ENCODE measurements at regions not wholly inside any gene's neighbourhood (a gene's known extent, or its start where the extent isn't known, plus 50 kb on each side); places are given as distances from the start of the nearest gene placed in this dataset.

DNA sequence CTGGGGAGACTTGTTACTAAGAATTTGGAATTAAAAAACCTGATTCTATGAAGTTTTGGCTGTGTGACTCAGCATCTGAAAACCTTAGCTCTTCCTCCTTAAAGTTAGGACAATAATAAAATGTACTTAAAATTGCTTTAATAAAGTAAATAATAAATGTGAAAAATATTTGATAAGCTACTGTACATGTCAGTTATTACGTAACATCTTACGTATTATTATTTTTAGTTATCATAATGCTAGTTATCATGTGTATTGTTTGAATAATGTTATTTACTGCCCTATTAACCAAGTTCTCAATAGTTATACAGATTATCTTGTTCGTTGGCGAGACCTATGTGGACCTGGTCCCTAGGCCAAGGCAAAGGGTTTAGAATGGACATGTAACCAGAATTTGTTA, 449.2 kb upstream of the ADGRL3 start:
- no peak for DNase-seq (ENCODE audit: low read depth)

DNA sequence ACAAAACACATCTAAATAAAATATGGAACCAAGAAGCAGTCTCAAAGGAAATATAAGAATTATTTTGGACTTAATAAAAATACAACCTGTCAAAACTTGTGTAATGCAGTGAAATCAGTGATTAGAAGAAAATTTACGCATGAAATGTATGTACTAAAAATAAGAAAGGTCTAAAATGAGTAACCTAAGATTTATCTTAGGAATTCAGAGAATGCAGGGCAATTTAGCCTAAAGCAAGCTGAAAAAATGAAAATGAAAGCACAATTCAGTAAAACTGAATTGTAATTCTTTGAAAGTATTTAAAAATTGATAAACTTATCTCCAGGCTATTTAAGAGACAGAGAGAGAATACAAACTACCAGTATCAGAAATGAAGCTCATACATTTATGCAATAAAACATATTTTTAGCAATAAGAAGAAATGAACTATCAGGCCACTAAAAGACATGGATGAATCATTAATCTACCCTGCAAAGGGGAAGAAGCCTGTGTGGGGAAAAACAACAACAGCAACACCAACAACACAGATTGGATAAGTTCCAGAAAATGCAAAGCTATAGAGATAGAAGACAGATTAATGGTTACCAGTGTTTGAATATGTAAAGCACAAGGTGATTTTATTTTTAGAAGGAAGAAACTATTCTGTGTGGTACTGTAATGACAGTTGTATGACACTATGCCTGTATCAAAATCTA, 442.0 kb upstream of the ADGRL3 start:
- DNase-seq (ENCODE audit: low read depth), result no peak

DNA sequence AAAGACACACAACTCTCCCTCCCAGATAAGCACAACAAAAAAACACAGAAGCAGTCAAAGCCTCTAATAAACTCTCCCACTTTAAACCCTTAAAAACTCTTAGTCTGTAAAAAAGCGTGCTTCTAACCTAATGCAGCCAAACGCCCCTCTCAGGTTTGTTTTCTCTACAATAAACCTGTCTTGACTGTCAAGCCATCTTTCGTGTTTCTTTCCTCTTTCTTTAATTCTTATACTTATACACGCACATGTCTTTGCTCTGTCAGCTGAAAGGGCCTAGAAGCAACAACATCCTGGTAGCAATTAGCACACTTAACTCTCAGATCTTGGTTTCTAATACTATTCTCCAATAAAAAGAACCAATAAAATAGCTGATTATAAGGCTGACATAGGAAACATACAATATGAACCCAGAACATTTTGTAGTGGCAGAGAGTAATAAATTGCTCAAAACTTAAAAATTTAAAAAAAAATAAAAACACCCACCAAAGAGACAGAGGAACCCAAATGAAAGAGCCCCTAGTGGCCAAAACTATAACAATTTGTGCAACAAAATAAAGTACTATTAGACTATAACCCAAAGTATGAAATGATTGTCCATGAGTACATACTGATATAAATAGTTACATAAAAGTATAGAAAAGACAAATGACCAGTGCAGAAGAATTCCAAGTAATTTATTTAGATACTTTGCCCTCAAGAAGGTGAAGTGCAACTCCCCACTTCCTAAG, 440.4 kb upstream of the ADGRL3 start:
- DNase-seq (ENCODE audit: low read depth), result no peak

DNA sequence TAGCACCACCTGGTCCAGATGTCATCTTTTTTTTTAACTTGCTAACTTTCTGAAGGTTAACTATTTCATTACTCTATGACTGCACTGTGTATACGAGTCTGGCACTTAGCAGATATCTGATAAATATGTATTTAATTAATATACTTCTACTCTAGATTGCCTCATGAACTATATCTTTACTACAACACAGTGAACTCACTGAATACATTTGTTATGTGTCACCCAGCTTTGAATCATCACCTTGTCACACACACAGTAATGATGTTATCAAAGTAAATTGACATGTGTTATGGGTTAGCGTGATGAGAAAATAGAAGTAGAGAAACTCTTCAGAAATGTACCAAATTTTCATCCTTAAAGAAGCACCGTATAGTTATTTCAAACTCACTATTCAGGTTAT, 419.3 kb upstream of the ADGRL3 start:
- no peak for DNase-seq (ENCODE audit: low read depth)

DNA sequence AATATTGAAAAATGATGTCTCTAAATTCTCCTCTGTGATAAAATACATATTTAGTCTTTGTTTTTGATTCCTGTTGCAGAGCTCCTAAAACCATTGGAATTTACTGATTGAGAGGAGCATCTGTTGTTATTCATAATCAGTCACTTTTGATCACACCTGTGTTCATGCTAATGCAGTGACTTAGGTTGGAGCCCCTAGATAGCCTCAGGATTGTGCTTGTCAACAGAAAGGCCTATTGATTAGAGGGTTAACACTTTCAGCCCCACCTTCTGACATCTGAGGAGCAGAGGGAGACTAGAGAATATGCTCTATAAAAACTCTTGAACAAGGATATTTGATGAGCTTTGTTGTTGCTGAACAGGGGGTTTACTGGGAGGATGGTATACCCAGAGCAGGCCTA, 409.5 kb upstream of the ADGRL3 start:
- DNase-seq (ENCODE audit: low read depth), result no peak

DNA sequence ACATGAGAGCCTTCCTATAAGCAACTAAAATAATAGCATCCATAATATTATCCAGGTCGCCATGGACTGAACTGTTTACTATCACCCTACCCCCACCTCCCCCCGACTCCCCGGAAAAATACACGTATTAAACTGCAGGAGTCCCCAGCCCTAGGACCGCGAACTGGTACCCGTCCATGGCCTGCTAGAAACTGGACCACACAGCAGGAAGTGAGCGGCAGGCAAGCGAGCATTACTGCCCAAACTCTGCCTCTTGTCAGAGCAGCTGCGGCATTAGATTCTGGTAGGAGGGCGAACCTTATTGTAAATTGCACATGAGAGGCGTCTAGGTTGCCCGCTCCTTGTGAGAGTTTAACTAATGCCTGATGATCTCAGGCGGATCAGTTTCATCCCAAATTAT, 405.8 kb upstream of the ADGRL3 start:
- DNase-seq (ENCODE audit: low read depth), result no peak

DNA sequence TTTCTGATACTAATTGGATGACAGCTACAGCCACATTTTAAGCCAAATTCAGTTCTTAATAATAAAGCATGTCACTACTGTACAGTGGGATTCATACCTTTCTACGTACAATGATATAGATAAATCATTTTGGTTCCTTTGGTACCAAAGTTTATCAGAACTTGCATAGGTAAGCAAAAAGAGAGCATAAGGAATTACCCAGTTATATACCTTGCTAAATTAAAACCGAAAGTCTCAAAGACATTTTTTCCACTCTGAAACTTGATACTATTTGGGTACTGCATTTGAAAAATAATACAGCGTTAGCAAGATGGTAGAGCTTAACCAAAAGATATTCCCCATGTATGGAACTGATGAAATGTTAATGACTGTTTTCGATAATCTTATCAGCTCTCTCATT, 400.9 kb upstream of the ADGRL3 start:
- DNase-seq (ENCODE audit: low read depth), result no peak

DNA sequence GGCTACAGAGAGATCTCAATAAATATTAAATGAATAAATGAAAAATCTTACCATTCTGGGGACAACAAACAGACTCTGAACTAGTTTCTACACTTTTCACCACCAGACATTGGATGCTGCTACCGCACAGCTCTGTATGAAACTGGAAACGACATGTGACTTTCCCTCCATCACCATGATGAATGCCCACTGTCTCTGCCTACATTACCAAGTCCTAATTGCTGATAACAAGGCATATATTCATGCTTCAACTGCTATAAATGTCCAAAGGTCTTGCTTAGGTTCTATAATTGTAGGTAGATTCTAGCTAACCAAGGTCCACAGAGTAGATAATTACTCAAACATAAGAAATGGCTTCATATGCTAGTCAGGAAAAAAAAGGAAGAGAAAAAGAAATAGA, 399.4 kb upstream of the ADGRL3 start:
- no peak for DNase-seq (ENCODE audit: low read depth)

DNA sequence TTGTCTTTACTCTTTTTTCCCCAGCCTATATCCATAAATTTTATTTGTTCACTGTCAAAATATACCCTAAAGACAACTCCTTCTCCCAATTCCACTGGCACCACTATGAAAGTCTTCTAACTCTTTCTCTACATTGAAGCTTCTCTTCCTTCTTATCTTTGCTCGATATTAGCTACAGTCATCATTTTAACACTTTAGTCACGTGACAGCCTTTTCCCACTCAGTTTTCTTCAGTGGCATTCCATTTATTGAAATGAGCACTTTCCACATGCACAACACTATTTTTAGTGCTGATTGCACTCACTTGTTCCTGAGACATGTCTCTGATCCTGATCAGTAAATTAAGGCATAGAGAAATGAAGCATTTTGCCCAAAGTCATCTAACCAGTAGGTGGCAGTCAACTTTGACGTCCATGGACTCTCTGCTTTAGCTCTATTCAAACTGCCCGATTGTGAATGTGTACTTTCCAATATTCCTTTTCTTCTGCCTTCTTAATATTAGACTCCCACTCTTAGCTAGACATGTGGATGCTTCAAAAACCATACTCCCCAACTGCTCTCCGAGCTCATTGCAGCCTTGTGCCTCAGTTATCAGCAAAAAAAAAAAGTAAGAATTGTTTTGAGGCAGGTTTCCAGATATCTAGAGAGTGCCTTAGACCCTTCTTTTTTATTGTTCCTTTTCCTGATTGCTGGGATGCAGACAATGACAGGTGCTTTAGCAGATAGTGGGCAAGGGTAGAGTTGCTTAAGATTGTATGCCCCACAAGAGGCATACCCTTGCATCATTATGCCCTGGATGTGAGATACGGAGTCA, 394.4 kb upstream of the ADGRL3 start:
- no peak for DNase-seq (ENCODE audit: low read depth)

DNA sequence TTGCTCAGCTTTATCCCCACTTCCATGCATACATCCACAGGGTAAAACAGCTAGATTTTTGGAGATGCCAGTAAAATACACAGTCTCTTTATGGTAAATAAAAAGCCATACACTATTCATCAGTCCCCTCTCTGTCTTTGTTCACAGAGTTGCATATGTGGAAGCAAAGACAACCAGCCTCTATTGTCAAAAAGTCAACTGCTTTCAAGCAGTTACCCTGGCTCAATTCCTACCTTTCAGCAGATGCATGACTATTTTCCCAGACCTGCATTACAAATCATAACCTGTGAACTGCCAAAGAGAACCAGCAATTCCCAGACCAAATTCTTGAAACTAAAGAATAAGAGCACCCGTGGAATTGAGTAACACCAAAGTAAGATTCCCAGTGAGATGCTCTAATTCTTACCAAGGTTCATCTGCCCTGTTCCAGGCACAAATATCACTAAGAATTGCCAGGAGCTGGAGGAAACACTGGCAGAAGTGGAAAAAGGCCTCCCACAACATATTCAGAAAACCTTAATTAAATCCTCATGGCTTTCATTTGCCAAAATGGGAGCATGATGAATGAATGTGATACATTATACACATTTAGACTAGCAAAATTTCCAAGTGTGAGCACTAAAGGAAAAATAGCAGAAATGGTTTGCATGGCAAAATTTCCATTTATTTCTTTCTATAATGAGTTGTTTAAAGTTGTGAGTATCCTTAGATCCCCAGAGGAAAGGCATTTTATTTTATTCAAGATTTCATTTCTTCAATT, 391.2 kb upstream of the ADGRL3 start:
- DNase-seq (ENCODE audit: low read depth), result no peak

DNA sequence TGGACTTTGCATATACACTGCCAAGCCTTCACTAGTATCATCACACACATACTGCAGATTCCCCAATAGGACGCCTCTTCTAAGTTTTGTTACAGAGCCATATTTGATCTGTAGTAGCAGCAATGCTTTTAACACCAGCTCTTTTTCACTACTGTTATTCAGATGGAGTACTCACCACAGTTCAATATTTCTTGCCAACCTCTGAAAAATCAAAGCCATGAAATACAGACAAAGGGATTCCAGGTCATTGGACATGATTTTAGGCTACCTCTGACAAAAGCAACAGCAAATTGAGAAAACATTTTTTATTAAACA, 390.7 kb upstream of the ADGRL3 start:
- DNase-seq (ENCODE audit: low read depth), result no peak

DNA sequence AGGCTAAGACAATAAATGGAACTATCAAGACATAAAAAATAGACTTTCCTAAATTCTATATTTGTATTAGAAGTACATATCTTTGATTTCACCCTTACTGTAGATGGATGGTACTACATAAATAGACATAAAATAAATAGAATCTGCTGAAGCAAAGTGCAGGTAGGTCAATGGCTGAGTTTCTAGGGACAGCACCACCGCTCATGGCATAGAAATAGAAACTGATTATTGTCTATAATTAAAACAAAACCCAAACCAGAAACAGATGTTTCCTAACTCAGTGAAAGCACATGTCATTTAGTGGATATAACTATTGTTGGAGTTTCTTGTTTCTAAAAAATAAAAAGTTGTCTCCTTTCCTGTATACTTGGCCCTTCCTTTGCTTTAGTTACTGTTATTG, 387.3 kb upstream of the ADGRL3 start:
- DNase-seq (ENCODE audit: low read depth), result no peak

DNA sequence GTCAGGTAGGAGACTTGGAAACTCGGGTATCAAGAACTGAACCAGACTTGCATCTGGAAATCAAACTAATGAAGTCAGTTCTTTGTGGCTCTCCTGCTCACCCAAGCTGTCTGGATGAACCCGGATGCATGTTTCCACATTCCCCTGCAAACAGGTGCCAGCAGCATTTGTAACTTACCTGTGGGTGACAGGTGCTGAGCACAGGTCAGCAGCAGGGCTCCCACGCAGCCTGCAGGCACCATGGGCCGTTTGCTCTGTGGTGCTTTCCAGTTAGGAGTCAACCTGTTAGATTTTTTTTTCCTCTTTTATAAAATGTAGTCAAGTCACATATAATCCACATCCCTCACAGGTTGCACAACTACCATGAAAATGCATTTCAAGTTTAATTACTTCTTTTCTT, 385.6 kb upstream of the ADGRL3 start:
- DNase-seq (ENCODE audit: low read depth), result no peak

DNA sequence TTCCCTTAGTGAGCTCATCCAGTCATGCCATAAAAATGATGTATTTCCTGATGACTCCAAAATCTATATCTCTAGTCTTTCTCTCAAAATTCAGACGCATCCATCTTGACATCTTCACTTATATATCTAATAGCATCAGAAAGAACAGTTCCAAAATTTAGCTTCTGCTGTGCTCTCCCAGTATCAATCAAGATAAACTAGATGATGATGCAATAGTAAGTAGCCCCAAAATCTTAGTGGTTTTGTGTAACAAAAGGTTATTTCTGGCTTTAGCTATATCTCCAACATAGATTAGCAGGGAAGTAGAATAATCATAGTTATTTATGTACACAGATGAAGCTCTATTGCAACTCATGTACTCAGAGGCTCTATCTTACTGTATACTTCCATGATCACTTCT, 382.5 kb upstream of the ADGRL3 start:
- DNase-seq (ENCODE audit: low read depth), result no peak

DNA sequence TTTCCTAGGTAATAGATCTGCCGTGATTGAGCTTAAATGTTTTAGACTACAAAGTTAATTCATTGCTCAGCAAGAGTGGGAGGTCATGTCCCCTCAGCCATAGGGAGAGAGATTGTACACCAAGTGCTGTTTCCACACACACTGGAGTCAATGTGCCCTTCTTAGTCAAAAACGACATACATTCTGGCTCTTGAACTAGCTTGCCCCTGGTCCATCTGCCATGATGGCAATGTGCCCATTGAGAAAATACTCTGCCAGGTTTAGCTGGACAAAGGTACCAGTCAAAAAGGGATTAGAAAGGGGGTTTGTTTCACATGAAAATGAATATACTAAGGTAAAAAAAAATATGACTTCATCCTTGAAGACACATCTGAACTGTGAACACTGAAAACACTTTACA, 377.1 kb upstream of the ADGRL3 start:
- no peak for DNase-seq (ENCODE audit: low read depth)

DNA sequence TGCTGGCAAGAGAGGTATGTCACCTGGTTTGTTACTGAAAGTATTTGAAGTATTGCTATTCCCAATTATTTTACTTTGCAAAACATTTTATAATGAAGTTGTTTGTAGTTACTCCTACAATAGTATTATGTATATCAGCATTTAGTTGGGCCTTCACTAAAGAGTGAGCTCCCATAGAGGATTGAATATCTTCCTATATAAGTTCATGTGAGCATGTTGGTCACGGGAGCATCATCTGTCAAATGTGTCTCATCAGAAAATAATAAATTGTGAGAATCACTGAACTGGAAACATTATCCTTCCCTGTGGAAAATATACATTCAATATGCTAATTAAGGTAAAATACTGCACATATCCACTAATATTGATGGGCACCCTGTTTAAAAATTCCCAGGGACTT, 360.1 kb upstream of the ADGRL3 start:
- DNase-seq (ENCODE audit: low read depth), result no peak

DNA sequence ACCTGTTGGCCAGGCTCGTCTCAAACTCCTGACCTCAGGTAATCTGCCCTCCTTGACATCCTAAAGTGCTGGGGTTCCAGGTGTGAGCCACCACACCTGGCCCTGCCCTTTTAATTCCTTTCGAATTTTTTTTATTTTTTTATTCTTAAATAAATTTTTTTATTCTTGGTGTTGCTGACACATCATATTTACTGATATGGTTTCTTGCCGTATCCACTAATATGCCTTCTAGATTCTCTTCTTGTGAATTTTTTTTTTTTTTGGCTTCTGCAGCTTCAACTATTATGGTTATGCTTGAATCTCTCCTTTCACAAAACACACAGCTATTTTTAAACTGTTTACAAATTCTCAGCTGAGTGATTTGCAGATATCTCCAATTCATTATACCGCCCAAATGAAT, 353.4 kb upstream of the ADGRL3 start:
- DNase-seq (ENCODE audit: low read depth), result no peak

DNA sequence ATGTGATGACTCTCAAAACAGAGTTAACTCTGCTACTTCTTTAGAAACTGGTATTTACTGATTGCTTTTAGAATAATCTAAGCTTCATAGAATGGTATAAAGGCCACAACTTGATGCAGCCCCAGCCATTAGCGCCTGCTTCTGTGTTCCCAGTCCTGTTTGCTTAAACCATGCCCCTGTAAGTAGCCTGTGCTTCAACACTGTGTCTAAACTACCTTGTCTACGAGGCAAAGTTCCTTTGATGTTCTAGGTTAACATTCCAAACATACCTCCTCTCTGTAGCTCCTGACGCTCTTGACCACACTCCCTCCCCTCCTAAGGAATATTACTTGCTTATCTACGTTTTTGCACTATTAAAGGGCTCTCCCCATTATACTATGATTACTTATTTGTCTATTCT, 352.5 kb upstream of the ADGRL3 start:
- DNase-seq (ENCODE audit: low read depth), result no peak

DNA sequence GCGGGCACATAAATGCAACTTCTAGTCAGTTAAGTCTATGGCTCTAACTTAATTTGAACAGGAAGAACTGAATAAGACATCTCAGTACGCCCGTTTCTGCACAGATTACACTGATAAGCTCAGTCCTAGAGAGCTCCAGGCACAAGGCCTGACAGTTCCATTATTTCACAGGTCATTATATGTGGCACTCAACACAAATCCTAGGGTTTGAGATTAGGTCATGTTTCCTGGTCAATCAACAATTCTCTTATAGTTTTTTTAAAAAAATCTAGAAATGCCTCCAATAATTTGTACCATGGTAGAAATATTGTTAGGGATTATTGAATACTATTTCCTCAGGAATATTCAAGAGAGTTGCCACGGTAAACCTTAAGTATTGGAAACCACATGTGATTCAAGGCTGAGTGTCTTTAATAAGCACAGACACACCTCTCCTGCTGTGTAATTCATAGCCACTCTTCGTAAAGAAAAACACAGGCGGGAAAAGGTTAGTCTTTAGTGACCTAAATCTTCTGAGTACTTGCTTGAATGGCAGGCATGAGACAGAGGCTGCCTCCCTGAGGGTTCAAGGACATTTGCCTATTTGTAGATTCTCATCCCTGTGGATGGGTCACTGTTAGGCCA, 342.9 kb upstream of the ADGRL3 start:
- DNase-seq (ENCODE audit: low read depth), result no peak

DNA sequence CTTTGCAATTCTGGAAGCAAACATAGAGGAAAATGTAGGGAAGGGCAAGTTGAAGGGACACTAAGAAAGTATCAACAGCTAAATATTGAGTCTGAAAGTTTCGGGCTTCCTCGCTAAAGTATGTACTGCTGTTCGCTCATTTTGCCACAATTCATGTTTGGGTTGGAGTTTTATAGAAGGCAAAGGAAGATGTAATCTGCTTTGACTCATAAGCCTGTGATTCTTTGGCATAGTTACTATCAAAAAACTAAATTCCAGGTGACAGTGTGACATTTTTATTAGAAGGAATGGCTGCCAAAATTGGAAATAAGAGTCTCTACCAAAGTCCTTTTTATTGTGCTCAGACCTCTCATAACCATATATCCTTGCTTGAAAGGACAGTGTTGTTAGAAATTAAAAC, 336.7 kb upstream of the ADGRL3 start:
- DNase-seq (ENCODE audit: low read depth), result no peak

DNA sequence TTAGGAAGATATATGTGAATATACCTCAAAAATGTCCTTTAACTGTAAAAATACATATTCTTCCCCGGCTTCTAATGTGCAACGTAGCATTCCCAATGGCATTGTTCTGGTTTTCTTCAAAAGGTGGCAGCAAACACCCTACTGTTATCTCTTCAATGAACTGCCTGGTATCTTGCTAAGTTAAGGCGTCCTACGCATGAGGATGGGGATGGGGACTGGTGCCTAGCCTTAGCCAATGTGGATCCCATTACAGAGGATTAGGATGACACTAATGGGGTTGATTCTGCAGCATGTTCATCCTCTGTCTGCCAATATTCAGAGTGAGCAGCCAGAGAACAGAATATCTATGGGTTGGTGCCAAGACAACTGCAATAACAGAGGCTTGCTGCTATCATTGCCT, 334.9 kb upstream of the ADGRL3 start:
- DNase-seq (ENCODE audit: low read depth), result no peak
